ENCODE measurements at regions not wholly inside any gene's neighbourhood (a gene's known extent, or its start where the extent isn't known, plus 50 kb on each side); places are given as distances from the start of the nearest gene placed in this dataset.

DNA sequence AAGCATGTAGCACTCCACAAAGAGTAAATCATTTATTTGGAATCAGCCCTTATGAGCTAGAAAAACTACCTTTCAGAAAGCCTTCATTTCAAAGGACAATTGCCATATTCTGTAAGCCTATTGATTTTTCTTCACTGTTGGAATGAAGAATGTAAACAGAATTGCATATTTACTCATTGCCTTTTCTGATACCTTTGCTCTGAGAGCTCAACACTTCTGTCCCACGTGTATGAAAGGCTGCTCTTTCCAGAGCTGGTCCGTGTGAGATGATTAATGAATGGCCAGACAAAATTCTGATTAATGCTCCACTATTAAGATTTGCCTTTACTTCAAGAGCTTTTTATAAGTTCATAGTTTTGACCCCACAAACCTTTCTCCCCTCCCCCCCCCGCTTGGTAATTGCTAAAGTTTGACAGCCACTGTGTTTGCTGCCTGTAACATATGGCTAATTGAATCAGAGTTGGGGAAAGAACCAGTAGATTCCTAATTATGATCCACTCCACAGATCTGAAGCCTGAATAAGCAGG, 63.0 kb upstream of the PLEKHA5 start:
- no peak for ATAC-seq

DNA sequence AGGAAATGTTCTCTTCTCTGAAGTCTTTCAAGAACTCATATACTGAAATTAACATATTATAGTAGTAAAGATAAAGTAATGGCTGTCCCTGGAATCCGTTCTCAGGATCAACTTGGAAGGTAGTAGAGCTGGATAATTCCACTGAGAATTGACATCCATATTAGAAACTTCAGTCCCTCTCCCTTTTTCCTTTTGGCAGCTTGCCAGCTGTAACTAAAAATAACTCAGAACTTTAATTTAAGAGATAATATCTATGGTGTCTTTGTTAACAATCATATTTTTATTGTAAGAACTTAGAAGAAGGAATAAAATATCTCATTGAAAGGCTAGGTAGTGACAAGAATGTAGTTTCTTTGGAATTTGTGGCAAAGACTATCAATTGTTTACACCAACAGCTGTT, 61.4 kb upstream of the PLEKHA5 start:
- peak; percentile 88 for TF ChIP-seq NFIX (CRISPR knock-in tag; IDR thresholded peaks at IDR 0.05; ENCODE audit: low read depth)
- no peak for TF ChIP-seq MED1 (CRISPR knock-in tag; IDR thresholded peaks at IDR 0.05; ENCODE audit: borderline replicate concordance)
- TF ChIP-seq RBM25 (IDR thresholded peaks at IDR 0.05; ENCODE audit: low read depth, low read length, severe bottlenecking): no peak
- TF ChIP-seq, protein P1, sequence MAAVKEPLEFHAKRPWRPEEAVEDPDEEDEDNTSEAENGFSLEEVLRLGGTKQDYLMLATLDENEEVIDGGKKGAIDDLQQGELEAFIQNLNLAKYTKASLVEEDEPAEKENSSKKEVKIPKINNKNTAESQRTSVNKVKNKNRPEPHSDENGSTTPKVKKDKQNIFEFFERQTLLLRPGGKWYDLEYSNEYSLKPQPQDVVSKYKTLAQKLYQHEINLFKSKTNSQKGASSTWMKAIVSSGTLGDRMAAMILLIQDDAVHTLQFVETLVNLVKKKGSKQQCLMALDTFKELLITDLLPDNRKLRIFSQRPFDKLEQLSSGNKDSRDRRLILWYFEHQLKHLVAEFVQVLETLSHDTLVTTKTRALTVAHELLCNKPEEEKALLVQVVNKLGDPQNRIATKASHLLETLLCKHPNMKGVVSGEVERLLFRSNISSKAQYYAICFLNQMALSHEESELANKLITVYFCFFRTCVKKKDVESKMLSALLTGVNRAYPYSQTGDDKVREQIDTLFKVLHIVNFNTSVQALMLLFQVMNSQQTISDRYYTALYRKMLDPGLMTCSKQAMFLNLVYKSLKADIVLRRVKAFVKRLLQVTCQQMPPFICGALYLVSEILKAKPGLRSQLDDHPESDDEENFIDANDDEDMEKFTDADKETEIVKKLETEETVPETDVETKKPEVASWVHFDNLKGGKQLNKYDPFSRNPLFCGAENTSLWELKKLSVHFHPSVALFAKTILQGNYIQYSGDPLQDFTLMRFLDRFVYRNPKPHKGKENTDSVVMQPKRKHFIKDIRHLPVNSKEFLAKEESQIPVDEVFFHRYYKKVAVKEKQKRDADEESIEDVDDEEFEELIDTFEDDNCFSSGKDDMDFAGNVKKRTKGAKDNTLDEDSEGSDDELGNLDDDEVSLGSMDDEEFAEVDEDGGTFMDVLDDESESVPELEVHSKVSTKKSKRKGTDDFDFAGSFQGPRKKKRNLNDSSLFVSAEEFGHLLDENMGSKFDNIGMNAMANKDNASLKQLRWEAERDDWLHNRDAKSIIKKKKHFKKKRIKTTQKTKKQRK (IDR thresholded peaks at IDR 0.05; ENCODE audit: borderline replicate concordance, low read depth, low read length): no peak
- TF ChIP-seq ZNF324 (CRISPR knock-in tag; IDR thresholded peaks at IDR 0.05): no peak
- TF ChIP-seq NFIC (IDR thresholded peaks at IDR 0.05): peak; percentile 95
- TF ChIP-seq SMARCA5 (IDR thresholded peaks at IDR 0.05): no peak
- no peaks in the 10 kb centered on the region for H3K9me3 ChIP-seq (replicated peaks; ENCODE audit: control insufficient read depth, insufficient read depth, low read depth, low read length)
- H3K9ac ChIP-seq (ENCODE audit: insufficient read depth in 1 of 2, low read depth in 2 of 2, low read length in 2 of 2): no peak overlapping the region
- no peaks in the 10 kb centered on the region for H3K27me3 ChIP-seq (ENCODE audit: control insufficient read depth in 2 of 2, insufficient read depth in 2 of 2, low read length in 2 of 2)
- FAIRE-seq (no peak), ATAC-seq (no peak), DNase-seq (ENCODE audit: extremely low read depth in 1 of 4, low spot score in 3 of 4) (no peak)
- no peak overlapping the region for H3K4me3 ChIP-seq
- H3K79me2 ChIP-seq (ENCODE audit: control insufficient read depth, insufficient read depth, low read length): no peaks in the 10 kb centered on the region
- no peaks in the 10 kb centered on the region for H3K9me1 ChIP-seq (ENCODE audit: control insufficient read depth, insufficient read depth, low read length)
- WGBS (ENCODE audit: insufficient coverage, low coverage, missing lambda C conversion rate): 27% methylated on average over 1 of the region's 1 CpG
- ChIA-PET CTCF (ENCODE audit: low intra/inter-chr PET ratio) (no interaction called here), POLR2A (interaction anchor here (0.6 kb wide), 1 partner anchor 73 kb away, joined by 3 read pairs; no protein-coding TSS in a partner anchor)
- H3K36me3 ChIP-seq (ENCODE audit: control insufficient read depth, insufficient read depth, low read length): no peaks in the 10 kb centered on the region
- H3K4me1 ChIP-seq (replicated peaks in 1 of 2; ENCODE audit: control insufficient read depth in 2 of 2, insufficient read depth in 2 of 2, low read length in 2 of 2): no peaks in the 10 kb centered on the region
- H3K27ac ChIP-seq (ENCODE audit: extremely low read depth, low read depth, low read length): no peak overlapping the region
- H3K4me2 ChIP-seq (ENCODE audit: insufficient read depth, low read length): no peak overlapping the region
- BruUV-seq (replicated peaks): no TSS peak
- no peak overlapping the region for H2AFZ ChIP-seq (ENCODE audit: low read depth, low read length)
- in situ Hi-C loops (cut with MboI) (no loop called here), intact Hi-C loops (cut with micrococcal nuclease) (no loop called here)
- no peaks in the 10 kb centered on the region for H4K20me1 ChIP-seq (replicated peaks; ENCODE audit: control insufficient read depth, insufficient read depth, low read length)

More for the DNA sequence above, 63.0 kb upstream of the PLEKHA5 start:
- DNase-seq (ENCODE audit: extremely low read depth in 1 of 4, low spot score in 3 of 4) (no peak), FAIRE-seq (no peak)
- Histone ChIP-seq H3K79me2 (ENCODE audit: control insufficient read depth, insufficient read depth, low read length) (no peaks in the 10 kb centered on the region), H3K9me3 (replicated peaks; ENCODE audit: control insufficient read depth, insufficient read depth, low read depth, low read length) (no peaks in the 10 kb centered on the region), H3K27me3 (ENCODE audit: control insufficient read depth in 2 of 2, insufficient read depth in 2 of 2, low read length in 2 of 2) (no peaks in the 10 kb centered on the region), H3K4me1 (replicated peaks in 1 of 2; ENCODE audit: control insufficient read depth in 2 of 2, insufficient read depth in 2 of 2, low read length in 2 of 2) (no peaks in the 10 kb centered on the region), H3K4me3 (no peak overlapping the region), H2AFZ (ENCODE audit: low read depth, low read length) (no peak overlapping the region), H3K27ac (ENCODE audit: extremely low read depth, low read depth, low read length) (no peak overlapping the region), H3K9me1 (ENCODE audit: control insufficient read depth, insufficient read depth, low read length) (no peaks in the 10 kb centered on the region), H3K4me2 (ENCODE audit: insufficient read depth, low read length) (no peak overlapping the region), H4K20me1 (replicated peaks; ENCODE audit: control insufficient read depth, insufficient read depth, low read length) (no peaks in the 10 kb centered on the region), H3K36me3 (ENCODE audit: control insufficient read depth, insufficient read depth, low read length) (no peaks in the 10 kb centered on the region), H3K9ac (ENCODE audit: insufficient read depth in 1 of 2, low read depth in 2 of 2, low read length in 2 of 2) (no peak overlapping the region)
- ChIA-PET POLR2A (no interaction called here), CTCF (ENCODE audit: low intra/inter-chr PET ratio) (no interaction called here)
- no TSS peak for BruUV-seq (replicated peaks)
- in situ Hi-C loops (cut with MboI) (no loop called here), intact Hi-C loops (cut with micrococcal nuclease) (no loop called here)
- whole genome bisulfite sequencing (ENCODE audit: insufficient coverage, low coverage, missing lambda C conversion rate): 17% methylated on average over 3 of the region's 3 CpGs
- no peak for TF ChIP-seq HMG20A (CRISPR knock-in tag; conservative IDR thresholded peaks at IDR 0.05)
- TF ChIP-seq MAFF (IDR thresholded peaks at IDR 0.05; ENCODE audit: low read length): no peak
- TF ChIP-seq GTF2F1 (IDR thresholded peaks at IDR 0.05; ENCODE audit: low read depth, low read length): no peak
- TF ChIP-seq E2F3 (CRISPR knock-in tag; IDR thresholded peaks at IDR 0.05): no peak
- TF ChIP-seq NBN (IDR thresholded peaks at IDR 0.05; ENCODE audit: low read depth): no peak
- TF ChIP-seq RBM25 (IDR thresholded peaks at IDR 0.05; ENCODE audit: low read depth, low read length, severe bottlenecking): no peak
- no peak for TF ChIP-seq HNRNPUL1 (IDR thresholded peaks at IDR 0.05; ENCODE audit: low read length)
- TF ChIP-seq, protein P2, sequence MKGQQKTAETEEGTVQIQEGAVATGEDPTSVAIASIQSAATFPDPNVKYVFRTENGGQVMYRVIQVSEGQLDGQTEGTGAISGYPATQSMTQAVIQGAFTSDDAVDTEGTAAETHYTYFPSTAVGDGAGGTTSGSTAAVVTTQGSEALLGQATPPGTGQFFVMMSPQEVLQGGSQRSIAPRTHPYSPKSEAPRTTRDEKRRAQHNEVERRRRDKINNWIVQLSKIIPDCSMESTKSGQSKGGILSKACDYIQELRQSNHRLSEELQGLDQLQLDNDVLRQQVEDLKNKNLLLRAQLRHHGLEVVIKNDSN (CRISPR knock-in tag; IDR thresholded peaks at IDR 0.05): no peak
- TF ChIP-seq ZNF717 (CRISPR knock-in tag; IDR thresholded peaks at IDR 0.05): no peak
- no peak for TF ChIP-seq MED1 (CRISPR knock-in tag; IDR thresholded peaks at IDR 0.05; ENCODE audit: borderline replicate concordance)

Data from K562 (cell line).